ENCODE measurements at regions not wholly inside any gene's neighbourhood (a gene's known extent, or its start where the extent isn't known, plus 50 kb on each side); places are given as distances from the start of the nearest gene placed in this dataset.

DNA sequence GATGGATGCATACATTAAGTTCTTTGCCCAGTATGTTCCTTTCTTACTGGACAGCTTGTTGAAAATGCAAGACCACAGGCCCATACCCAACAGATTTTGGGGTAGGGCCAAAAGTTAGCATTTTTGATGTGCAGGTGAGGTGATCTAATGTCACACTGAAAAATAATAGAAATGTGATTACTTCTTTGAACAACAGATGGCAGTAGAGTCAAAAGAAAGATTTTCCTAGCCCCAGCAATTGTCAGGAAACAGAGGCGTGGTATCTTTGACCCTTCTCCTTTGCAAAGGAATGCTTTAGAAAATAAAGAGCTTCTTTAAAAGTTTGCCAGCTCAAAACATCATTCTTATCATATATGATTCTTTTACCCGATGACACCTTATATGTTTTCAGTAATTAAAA, 343.6 kb upstream of the SYT4 start:
- 0% methylated on average over 1 of the region's 2 CpGs for WGBS (ENCODE audit: insufficient coverage)
- no peak overlapping the region for H3K27ac ChIP-seq (ENCODE audit: low read length)
- H3K36me3 ChIP-seq (ENCODE audit: control insufficient read depth, insufficient read depth, low read length) = no peaks in the 10 kb centered on the region
- no peak overlapping the region for H3K27ac Mint-ChIP-seq
- no peak overlapping the region for H3K4me3 ChIP-seq (ENCODE audit: low read length)
- H3K4me3 Mint-ChIP-seq = no peak overlapping the region
- ATAC-seq = peak in 1 of 3 donors; percentile 54
- DNase-seq = peak in 1 of 2 donors; percentile 22
- H3K4me1 ChIP-seq (ENCODE audit: control insufficient read depth, insufficient read depth, low read length) = no peaks in the 10 kb centered on the region
- intact Hi-C loops (cut with micrococcal nuclease) = loop anchor here (1.0 to 2.0 kb wide), 2 partner anchors 1592 to 1763 kb away; no protein-coding TSS in a partner anchor
- TF ChIP-seq, protein P1, sequence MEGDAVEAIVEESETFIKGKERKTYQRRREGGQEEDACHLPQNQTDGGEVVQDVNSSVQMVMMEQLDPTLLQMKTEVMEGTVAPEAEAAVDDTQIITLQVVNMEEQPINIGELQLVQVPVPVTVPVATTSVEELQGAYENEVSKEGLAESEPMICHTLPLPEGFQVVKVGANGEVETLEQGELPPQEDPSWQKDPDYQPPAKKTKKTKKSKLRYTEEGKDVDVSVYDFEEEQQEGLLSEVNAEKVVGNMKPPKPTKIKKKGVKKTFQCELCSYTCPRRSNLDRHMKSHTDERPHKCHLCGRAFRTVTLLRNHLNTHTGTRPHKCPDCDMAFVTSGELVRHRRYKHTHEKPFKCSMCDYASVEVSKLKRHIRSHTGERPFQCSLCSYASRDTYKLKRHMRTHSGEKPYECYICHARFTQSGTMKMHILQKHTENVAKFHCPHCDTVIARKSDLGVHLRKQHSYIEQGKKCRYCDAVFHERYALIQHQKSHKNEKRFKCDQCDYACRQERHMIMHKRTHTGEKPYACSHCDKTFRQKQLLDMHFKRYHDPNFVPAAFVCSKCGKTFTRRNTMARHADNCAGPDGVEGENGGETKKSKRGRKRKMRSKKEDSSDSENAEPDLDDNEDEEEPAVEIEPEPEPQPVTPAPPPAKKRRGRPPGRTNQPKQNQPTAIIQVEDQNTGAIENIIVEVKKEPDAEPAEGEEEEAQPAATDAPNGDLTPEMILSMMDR (IDR thresholded peaks at IDR 0.05) = peak; percentile 49
- no peaks in the 10 kb centered on the region for H3K9me3 ChIP-seq (ENCODE audit: control insufficient read depth, insufficient read depth, low read length)
- H3K36me3 Mint-ChIP-seq = no peaks in the 10 kb centered on the region
- H3K27me3 Mint-ChIP-seq (ENCODE audit: low read depth in 2 of 2) = no peaks in the 10 kb centered on the region
- H3K27me3 ChIP-seq (ENCODE audit: control insufficient read depth, insufficient read depth, low read length) = no peaks in the 10 kb centered on the region
- H3K4me1 Mint-ChIP-seq = no peaks in the 10 kb centered on the region
- no peaks in the 10 kb centered on the region for H3K9me3 Mint-ChIP-seq

DNA sequence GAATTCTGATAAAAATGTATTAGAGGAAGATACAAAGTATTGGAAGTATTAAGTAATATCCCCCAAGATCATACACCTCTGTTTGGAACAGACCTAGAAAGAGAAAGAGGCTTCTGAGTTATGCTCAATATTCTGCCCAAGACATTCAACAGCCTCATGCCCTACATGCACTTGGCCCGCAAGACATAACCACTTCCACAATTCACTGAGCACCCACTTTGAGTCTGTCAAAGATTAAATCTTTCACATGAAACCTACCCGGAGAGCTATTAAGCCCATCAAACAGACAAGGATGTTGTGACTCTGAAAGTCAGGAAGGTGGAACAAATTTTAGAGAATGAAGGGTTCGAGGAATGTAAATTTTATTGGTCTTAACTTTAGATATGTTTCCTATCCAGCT, 344.7 kb upstream of the SYT4 start:
- Histone ChIP-seq H3K27me3 (ENCODE audit: control insufficient read depth, insufficient read depth, low read length) (no peaks in the 10 kb centered on the region), H3K9me3 (ENCODE audit: control insufficient read depth, insufficient read depth, low read length) (no peaks in the 10 kb centered on the region), H3K4me3 (ENCODE audit: low read length) (no peak overlapping the region), H3K36me3 (ENCODE audit: control insufficient read depth, insufficient read depth, low read length) (no peaks in the 10 kb centered on the region), H3K4me1 (ENCODE audit: control insufficient read depth, insufficient read depth, low read length) (no peaks in the 10 kb centered on the region), H3K27ac (ENCODE audit: low read length) (no peak overlapping the region)
- Mint-ChIP-seq H3K27ac (no peak overlapping the region), H3K27me3 (ENCODE audit: low read depth in 2 of 2) (no peaks in the 10 kb centered on the region), H3K4me3 (no peak overlapping the region), H3K36me3 (no peaks in the 10 kb centered on the region), H3K4me1 (no peaks in the 10 kb centered on the region), H3K9me3 (no peaks in the 10 kb centered on the region)
- ATAC-seq = no peak
- WGBS (ENCODE audit: insufficient coverage) = 43% methylated on average over 2 of the region's 3 CpGs
- intact Hi-C loops (cut with micrococcal nuclease) = no loop called here
- TF ChIP-seq, protein P1 (IDR thresholded peaks at IDR 0.05) = no peak
- DNase-seq = no peak

DNA sequence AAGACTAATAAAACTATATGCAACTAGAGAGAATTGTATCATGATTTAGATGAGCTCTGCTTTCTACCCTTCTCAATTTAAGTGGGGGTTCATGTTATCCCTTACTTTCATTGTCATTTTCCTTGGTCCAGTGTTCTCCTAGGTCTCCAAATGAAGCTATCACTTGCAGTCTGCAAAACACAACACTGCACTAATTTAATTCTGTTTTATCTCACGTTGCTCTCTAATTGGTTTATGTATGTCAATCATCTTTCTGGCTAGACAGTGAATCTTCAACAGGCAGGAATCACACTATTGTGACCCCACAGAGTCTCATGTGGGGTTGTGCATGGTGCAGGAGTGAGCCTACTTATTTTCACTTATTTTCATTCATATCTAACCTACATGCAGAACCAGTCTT, 348.3 kb upstream of the SYT4 start:
- Histone ChIP-seq H3K27ac (ENCODE audit: low read length) (no peak overlapping the region), H3K27me3 (ENCODE audit: control insufficient read depth, insufficient read depth, low read length) (no peaks in the 10 kb centered on the region), H3K36me3 (ENCODE audit: control insufficient read depth, insufficient read depth, low read length) (no peaks in the 10 kb centered on the region), H3K4me3 (ENCODE audit: low read length) (no peak overlapping the region), H3K4me1 (ENCODE audit: control insufficient read depth, insufficient read depth, low read length) (no peaks in the 10 kb centered on the region), H3K9me3 (ENCODE audit: control insufficient read depth, insufficient read depth, low read length) (no peaks in the 10 kb centered on the region)
- no peak for DNase-seq
- no peak overlapping the region for H3K4me3 Mint-ChIP-seq
- H3K4me1 Mint-ChIP-seq = no peaks in the 10 kb centered on the region
- ATAC-seq = no peak
- TF ChIP-seq, protein P1 (IDR thresholded peaks at IDR 0.05) = no peak
- WGBS (ENCODE audit: insufficient coverage) = 90% methylated on average over 1 of the region's 1 CpG
- H3K27ac Mint-ChIP-seq = no peak overlapping the region
- H3K27me3 Mint-ChIP-seq (ENCODE audit: low read depth in 2 of 2) = no peaks in the 10 kb centered on the region
- intact Hi-C loops (cut with micrococcal nuclease) = no loop called here
- H3K36me3 Mint-ChIP-seq = no peaks in the 10 kb centered on the region
- no peaks in the 10 kb centered on the region for H3K9me3 Mint-ChIP-seq

DNA sequence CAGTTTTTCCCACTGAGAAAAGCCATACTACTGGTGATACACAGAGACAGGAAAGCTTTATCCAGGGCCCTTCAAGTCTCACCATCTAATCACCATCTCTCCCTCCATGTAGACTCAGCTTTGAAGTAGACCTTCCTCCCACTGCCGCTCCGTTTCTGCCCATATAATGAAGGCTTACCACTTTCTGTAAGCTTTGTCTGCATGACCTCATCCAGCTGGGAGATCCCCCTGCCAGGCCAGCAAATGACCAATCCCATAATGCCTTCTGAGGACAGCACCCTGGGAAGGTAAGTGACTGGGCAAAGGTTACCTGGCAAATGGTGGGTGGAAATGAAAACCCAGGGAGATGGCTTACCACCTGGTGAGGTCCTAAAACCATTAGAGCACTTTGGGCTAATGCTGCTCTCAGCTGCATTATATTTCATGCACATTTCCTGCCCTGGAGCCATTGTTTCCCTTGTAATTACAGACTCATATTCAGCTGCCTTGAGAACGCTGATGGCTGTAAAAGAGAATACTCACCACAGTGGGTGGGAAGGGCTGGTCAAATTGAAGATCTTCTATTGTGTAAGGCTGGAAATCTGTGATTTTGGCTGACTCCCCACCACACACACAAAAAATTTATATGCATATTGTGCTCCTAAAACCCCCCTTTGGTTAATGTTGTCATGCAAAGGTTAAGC, 350.7 kb upstream of the SYT4 start:
- Mint-ChIP-seq H3K27ac (no peak overlapping the region), H3K4me1 (no peaks in the 10 kb centered on the region), H3K4me3 (no peak overlapping the region), H3K9me3 (no peaks in the 10 kb centered on the region), H3K36me3 (no peaks in the 10 kb centered on the region), H3K27me3 (ENCODE audit: low read depth in 2 of 2) (no peaks in the 10 kb centered on the region)
- no peak overlapping the region for H3K4me3 ChIP-seq (ENCODE audit: low read length)
- no peak for DNase-seq
- intact Hi-C loops (cut with micrococcal nuclease) = no loop called here
- TF ChIP-seq, protein P1 (IDR thresholded peaks at IDR 0.05) = no peak
- ATAC-seq = no peak
- H3K9me3 ChIP-seq (ENCODE audit: control insufficient read depth, insufficient read depth, low read length) = no peaks in the 10 kb centered on the region
- H3K27ac ChIP-seq (ENCODE audit: low read length) = no peak overlapping the region
- WGBS (ENCODE audit: insufficient coverage) = 92% methylated on average over 2 of the region's 3 CpGs
- no peaks in the 10 kb centered on the region for H3K36me3 ChIP-seq (ENCODE audit: control insufficient read depth, insufficient read depth, low read length)
- H3K27me3 ChIP-seq (ENCODE audit: control insufficient read depth, insufficient read depth, low read length) = no peaks in the 10 kb centered on the region
- H3K4me1 ChIP-seq (ENCODE audit: control insufficient read depth, insufficient read depth, low read length) = no peaks in the 10 kb centered on the region

Data from natural killer cell (primary cell).